Vagina (tissue), 2 donors: ENCODE measurements at regions not wholly inside any gene's neighbourhood (a gene's known extent, or its start where the extent isn't known, plus 50 kb on each side); places are given as distances from the start of the nearest gene placed in this dataset.

Experiments used
- DNase-seq, 2 donors: peaks; one replicate each; pipeline ENCODE4 v3.0.0-alpha.2; 2017; ENCODE audit errors: extremely low spot score in 2 of 2
- H3K27ac ChIP-seq: fragments of 200-600 bp; sonication (generic); one replicate; pipeline ENCODE4 v1.5.1; 2019
- H3K27me3 ChIP-seq: fragments of 200-600 bp; sonication (generic); one replicate; pipeline ENCODE4 v1.5.1; 2019
- H3K36me3 ChIP-seq, 2 donors: fragments of 200-600 bp; sonication (generic); one replicate each; pipeline ENCODE4 v1.5.1; 2017 to 2019
- H3K4me1 ChIP-seq: fragments of 200-600 bp; sonication (generic); one replicate; pipeline ENCODE4 v1.5.1; 2019
- H3K4me3 ChIP-seq, 2 donors: fragments of 200-600 bp; sonication (generic); 1 replicate in 1 of 2; 2 replicates in 1 of 2; pipeline ENCODE4 v1.5.1; 2016 to 2019
- H3K9me3 ChIP-seq: fragments of 200-600 bp; sonication (generic); one replicate; pipeline ENCODE4 v1.5.1; 2019
- POLR2A ChIP-seq, 2 donors: fragments of 450-650 bp; IDR thresholded peaks; one replicate each; pipeline ENCODE4 v1.6.1; 2017; ENCODE audit warnings: antibody characterized with exemption in 2 of 2, mild to moderate bottlenecking in 2 of 2, moderate library complexity in 2 of 2
- POLR2AphosphoS5 ChIP-seq, 2 donors: sonication (generic); formaldehyde crosslinking; IDR thresholded peaks; one replicate each; pipeline ENCODE4 v1.9.0; 2017; ENCODE audit warnings: antibody characterized with exemption in 2 of 2, mild to moderate bottlenecking in 2 of 2, low read depth in 1 of 2; ENCODE audit not compliant: insufficient read depth in 1 of 2
- intact Hi-C: fragments of 100-400 bp; cut with DNase I; formaldehyde crosslinking; loops from one replicate; pipeline ENCODE4 v1.15.1; 2023
- TF ChIP-seq, protein P1 (sequence below), 3 experiments: fragments of 450-650 bp in 2 of 3; fragments of 200-600 bp in 1 of 3; sonication (generic) in 1 of 3; IDR thresholded peaks; one replicate each; pipeline ENCODE4 v1.5.1; 2017 to 2019; ENCODE audit warnings: antibody characterized with exemption in 3 of 3, mild to moderate bottlenecking in 2 of 3, moderate library complexity in 2 of 3

DNA sequence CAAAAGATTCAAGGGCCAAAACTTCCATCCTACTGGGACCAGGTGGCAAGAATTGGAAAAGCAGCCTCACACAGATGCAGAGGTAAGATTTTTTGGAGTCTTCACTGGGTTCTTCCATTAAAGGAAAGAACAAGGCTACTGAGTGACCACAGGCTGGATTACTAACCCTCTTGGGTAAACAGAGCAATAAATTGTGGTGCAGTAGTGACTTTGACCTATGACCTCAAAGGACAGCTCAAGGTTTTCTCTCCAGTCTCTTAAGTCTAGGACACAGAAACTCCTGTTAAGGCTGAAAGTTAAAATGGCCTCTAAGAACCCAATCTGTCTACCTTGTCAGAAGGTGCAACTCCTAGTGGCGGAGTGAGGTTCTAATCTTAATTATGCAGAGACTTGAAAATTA is 464.9 kb downstream of the SMARCA1 start:
- TF ChIP-seq POLR2A (IDR thresholded peaks at IDR 0.05): no peak
- TF ChIP-seq, protein P1, sequence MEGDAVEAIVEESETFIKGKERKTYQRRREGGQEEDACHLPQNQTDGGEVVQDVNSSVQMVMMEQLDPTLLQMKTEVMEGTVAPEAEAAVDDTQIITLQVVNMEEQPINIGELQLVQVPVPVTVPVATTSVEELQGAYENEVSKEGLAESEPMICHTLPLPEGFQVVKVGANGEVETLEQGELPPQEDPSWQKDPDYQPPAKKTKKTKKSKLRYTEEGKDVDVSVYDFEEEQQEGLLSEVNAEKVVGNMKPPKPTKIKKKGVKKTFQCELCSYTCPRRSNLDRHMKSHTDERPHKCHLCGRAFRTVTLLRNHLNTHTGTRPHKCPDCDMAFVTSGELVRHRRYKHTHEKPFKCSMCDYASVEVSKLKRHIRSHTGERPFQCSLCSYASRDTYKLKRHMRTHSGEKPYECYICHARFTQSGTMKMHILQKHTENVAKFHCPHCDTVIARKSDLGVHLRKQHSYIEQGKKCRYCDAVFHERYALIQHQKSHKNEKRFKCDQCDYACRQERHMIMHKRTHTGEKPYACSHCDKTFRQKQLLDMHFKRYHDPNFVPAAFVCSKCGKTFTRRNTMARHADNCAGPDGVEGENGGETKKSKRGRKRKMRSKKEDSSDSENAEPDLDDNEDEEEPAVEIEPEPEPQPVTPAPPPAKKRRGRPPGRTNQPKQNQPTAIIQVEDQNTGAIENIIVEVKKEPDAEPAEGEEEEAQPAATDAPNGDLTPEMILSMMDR (IDR thresholded peaks at IDR 0.05): no peak
- TF ChIP-seq POLR2AphosphoS5 (IDR thresholded peaks at IDR 0.05; ENCODE audit: insufficient read depth in 1 of 2, low read depth in 1 of 2): no peak
- no peaks in the 10 kb centered on the region for H3K27me3 ChIP-seq
- no peak overlapping the region for H3K4me3 ChIP-seq
- H3K9me3 ChIP-seq: no peaks in the 10 kb centered on the region
- H3K27ac ChIP-seq: no peak overlapping the region
- no peaks in the 10 kb centered on the region for H3K4me1 ChIP-seq
- H3K36me3 ChIP-seq: no peaks in the 10 kb centered on the region
- intact Hi-C loops: no loop called here
- DNase-seq: no peak

DNA sequence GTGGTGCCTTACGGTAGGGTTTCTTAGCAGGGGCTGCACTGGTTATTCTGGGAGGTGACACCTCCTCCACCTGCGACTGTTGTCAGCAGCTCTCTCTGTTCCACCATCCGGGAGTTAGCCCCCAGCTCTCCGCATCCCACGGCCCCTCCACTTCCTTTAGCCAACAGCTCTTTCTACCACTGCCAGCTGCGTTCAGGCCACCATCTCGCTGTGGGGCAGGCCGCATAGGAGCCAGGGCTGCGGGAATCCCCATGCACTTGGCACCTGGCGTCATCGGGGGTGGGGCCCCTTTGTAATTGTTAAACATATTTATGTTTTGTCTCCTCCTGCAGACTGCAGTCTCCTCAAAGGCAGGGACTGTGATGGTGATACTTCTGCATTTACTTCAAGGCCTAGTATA is 480.2 kb downstream of the SMARCA1 start:
- no peaks in the 10 kb centered on the region for H3K36me3 ChIP-seq
- H3K27ac ChIP-seq: no peak overlapping the region
- intact Hi-C loops: loop anchor here (5.0 kb wide), 1 partner anchor 1709 kb away; no protein-coding TSS in a partner anchor
- no peak for TF ChIP-seq POLR2A (IDR thresholded peaks at IDR 0.05)
- TF ChIP-seq POLR2AphosphoS5 (IDR thresholded peaks at IDR 0.05; ENCODE audit: insufficient read depth in 1 of 2, low read depth in 1 of 2): no peak
- TF ChIP-seq, protein P1 (IDR thresholded peaks at IDR 0.05): no peak
- H3K4me1 ChIP-seq: no peaks in the 10 kb centered on the region
- H3K4me3 ChIP-seq: no peak overlapping the region
- no peaks in the 10 kb centered on the region for H3K9me3 ChIP-seq
- no peaks in the 10 kb centered on the region for H3K27me3 ChIP-seq
- no peak for DNase-seq

DNA sequence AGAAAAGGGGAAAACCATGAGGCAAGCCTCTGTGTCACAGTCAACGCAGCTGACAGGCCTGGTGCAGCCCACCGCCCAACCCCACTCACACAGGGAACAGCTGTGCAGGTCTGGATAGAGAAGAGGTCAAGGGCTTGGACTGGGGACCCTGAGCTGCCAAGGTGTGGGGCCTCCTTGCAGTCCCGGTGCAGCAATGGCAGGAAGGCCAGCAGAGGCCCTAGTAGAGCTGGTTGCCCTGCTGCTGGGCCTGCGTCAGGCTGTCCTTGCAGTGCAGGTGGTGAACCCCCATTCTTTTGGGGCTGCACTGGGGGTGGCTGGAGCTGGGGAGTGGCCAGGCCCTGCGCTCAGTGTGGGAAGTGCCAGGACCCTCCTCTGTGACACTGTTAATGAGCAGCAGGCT is 482.0 kb downstream of the SMARCA1 start:
- intact Hi-C loops: loop anchor here (5.0 kb wide), 1 partner anchor 1711 kb away; no protein-coding TSS in a partner anchor
- H3K27ac ChIP-seq: no peak overlapping the region
- no peak overlapping the region for H3K4me3 ChIP-seq
- no peaks in the 10 kb centered on the region for H3K27me3 ChIP-seq
- H3K36me3 ChIP-seq: no peaks in the 10 kb centered on the region
- no peaks in the 10 kb centered on the region for H3K9me3 ChIP-seq
- no peak for TF ChIP-seq POLR2AphosphoS5 (IDR thresholded peaks at IDR 0.05; ENCODE audit: insufficient read depth in 1 of 2, low read depth in 1 of 2)
- TF ChIP-seq POLR2A (IDR thresholded peaks at IDR 0.05): no peak
- TF ChIP-seq, protein P1 (IDR thresholded peaks at IDR 0.05): no peak
- H3K4me1 ChIP-seq: no peaks in the 10 kb centered on the region
- DNase-seq: no peak

GRCh38 chrX:129040124-129040523 is 483.2 kb downstream of the SMARCA1 start:
- H3K9me3 ChIP-seq: no peaks in the 10 kb centered on the region
- intact Hi-C loops: loop anchor here (5.0 kb wide), 1 partner anchor 1712 kb away; no protein-coding TSS in a partner anchor
- no peaks in the 10 kb centered on the region for H3K4me1 ChIP-seq
- DNase-seq: no peak
- H3K36me3 ChIP-seq: no peaks in the 10 kb centered on the region
- H3K4me3 ChIP-seq: no peak overlapping the region
- no peak overlapping the region for H3K27ac ChIP-seq
- no peaks in the 10 kb centered on the region for H3K27me3 ChIP-seq
- TF ChIP-seq, protein P1 (IDR thresholded peaks at IDR 0.05): no peak
- no peak for TF ChIP-seq POLR2AphosphoS5 (IDR thresholded peaks at IDR 0.05; ENCODE audit: insufficient read depth in 1 of 2, low read depth in 1 of 2)
- TF ChIP-seq POLR2A (IDR thresholded peaks at IDR 0.05): no peak

DNA sequence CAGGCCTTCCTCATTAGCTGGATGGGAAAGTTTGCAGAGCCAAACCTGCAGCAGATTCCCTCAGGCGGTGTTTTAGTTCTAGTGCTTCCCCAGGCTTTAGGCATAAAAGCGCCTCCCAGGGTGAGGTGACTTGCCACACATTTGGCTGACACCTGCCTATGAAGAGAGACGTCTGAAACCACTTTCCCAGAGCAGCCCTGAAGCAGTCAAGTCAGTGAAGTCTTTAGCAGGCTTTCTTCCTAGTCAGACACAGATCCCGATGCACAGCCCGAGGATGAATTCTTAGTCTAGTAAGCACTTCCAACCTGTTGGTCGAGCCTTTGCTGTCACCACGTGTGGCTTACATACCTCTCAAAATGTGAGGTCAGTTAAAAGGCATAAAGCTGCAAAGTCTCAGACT is 484.1 kb downstream of the SMARCA1 start:
- no peaks in the 10 kb centered on the region for H3K36me3 ChIP-seq
- intact Hi-C loops: no loop called here
- no peaks in the 10 kb centered on the region for H3K9me3 ChIP-seq
- H3K27ac ChIP-seq: no peak overlapping the region
- TF ChIP-seq POLR2AphosphoS5 (IDR thresholded peaks at IDR 0.05; ENCODE audit: insufficient read depth in 1 of 2, low read depth in 1 of 2) (no peak), POLR2A (IDR thresholded peaks at IDR 0.05) (no peak)
- TF ChIP-seq, protein P1 (IDR thresholded peaks at IDR 0.05): no peak
- H3K4me3 ChIP-seq: no peak overlapping the region
- H3K4me1 ChIP-seq: no peaks in the 10 kb centered on the region
- no peak for DNase-seq
- no peaks in the 10 kb centered on the region for H3K27me3 ChIP-seq
